Endothelial cell of umbilical vein (primary cell): ENCODE measurements at regions not wholly inside any gene's neighbourhood (a gene's known extent, or its start where the extent isn't known, plus 50 kb on each side); places are given as distances from the start of the nearest gene placed in this dataset.

Experiments
- CTCF ChIP-seq, 2 donors: IDR thresholded peaks; 1 replicate in 1 of 2; 2 replicates in 1 of 2; pipeline ENCODE4 v1.5.1; 2011; ENCODE audit warnings: low read length in 2 of 2, mild to moderate bottlenecking in 2 of 2, moderate library complexity in 2 of 2, control low read depth in 1 of 2, inconsistent platforms in 1 of 2, low read depth in 1 of 2; ENCODE audit not compliant: insufficient read depth in 1 of 2; ENCODE audit errors: extremely low read depth in 1 of 2
- EZH2 ChIP-seq: IDR thresholded peaks from 2 replicates; pipeline ENCODE4 v1.6.1; 2012; ENCODE audit warnings: borderline replicate concordance, low read depth, mild to moderate bottlenecking, moderate library complexity, low read length, inconsistent platforms; ENCODE audit not compliant: severe bottlenecking
- FOS ChIP-seq: IDR thresholded peaks from 2 replicates; pipeline ENCODE4 v1.6.1; 2011; ENCODE audit warnings: mild to moderate bottlenecking, low read length, moderate library complexity, borderline replicate concordance; ENCODE audit not compliant: insufficient read depth
- MAX ChIP-seq: IDR thresholded peaks from 2 replicates; pipeline ENCODE4 v1.6.1; 2011; ENCODE audit not compliant: insufficient read depth, insufficient read length
- POLR2A ChIP-seq: IDR thresholded peaks from 2 replicates; pipeline ENCODE4 v1.6.1; 2012; ENCODE audit warnings: low read depth, mild to moderate bottlenecking, control low read depth, low read length
- POLR2AphosphoS5 ChIP-seq: IDR thresholded peaks from 2 replicates; pipeline ENCODE4 v1.6.1; 2012; ENCODE audit warnings: low read depth, mild to moderate bottlenecking, control low read depth, low read length, moderate library complexity; ENCODE audit not compliant: insufficient read depth

- TF ChIP-seq FOS, result no peak
- no peak for TF ChIP-seq MAX
- no peak for TF ChIP-seq EZH2
- no peak for TF ChIP-seq CTCF (IDR thresholded peaks at IDR 0.05; ENCODE audit: extremely low read depth in 1 of 2, insufficient read depth in 1 of 2, low read depth in 1 of 2, low read length in 2 of 2)
- no peak for TF ChIP-seq POLR2AphosphoS5
- no peak for TF ChIP-seq POLR2A
Observed at GRCh38 chr14:22483863-22484593, 105.0 kb downstream of the DAD1 start.
